WTC11 (cell line): ENCODE measurements at regions not wholly inside any gene's neighbourhood (a gene's known extent, or its start where the extent isn't known, plus 50 kb on each side); places are given as distances from the start of the nearest gene placed in this dataset.

Source experiments
- ATAC-seq: fragments of 200-7000 bp; cut with Tn5 transposase; 2 replicates; pipeline ENCODE4 v1.10.0; 2021; ENCODE audit warnings: mild to moderate bottlenecking, moderate library complexity
- CTCF ChIA-PET: fragments of 300-600 bp; sonication (Branson Sonifier 250); formaldehyde crosslinking; loops from one replicate; lab custom pipeline; 2021; ENCODE audit warnings: antibody characterized with exemption; lab: Charles Lee
- POLR2A ChIA-PET: fragments of 350-600 bp; sonication (Branson Sonifier 250); formaldehyde crosslinking; loops from one replicate; lab custom pipeline; 2021; ENCODE audit warnings: antibody characterized with exemption; lab: Charles Lee
- DNase-seq: peaks from one replicate; pipeline ENCODE4 v3.0.0; 2021; ENCODE audit warnings: low spot score
- H3K27ac Mint-ChIP-seq: 2 replicates; pipeline ENCODE4 v1.8.0; 2021; ENCODE audit warnings: mixed read lengths
- H3K27me3 Mint-ChIP-seq: 2 replicates; pipeline ENCODE4 v1.8.0; 2021; ENCODE audit warnings: low read depth, mild to moderate bottlenecking, moderate library complexity, mixed read lengths
- H3K36me3 Mint-ChIP-seq: 2 replicates; pipeline ENCODE4 v1.8.0; 2021; ENCODE audit warnings: mixed read lengths
- H3K4me1 Mint-ChIP-seq: 2 replicates; pipeline ENCODE4 v1.8.0; 2022; ENCODE audit warnings: mixed read lengths
- H3K4me3 Mint-ChIP-seq: 2 replicates; pipeline ENCODE4 v1.8.0; 2021; ENCODE audit warnings: mild to moderate bottlenecking, moderate library complexity, mixed read lengths
- H3K9me3 Mint-ChIP-seq: 2 replicates; pipeline ENCODE4 v1.8.0; 2021; ENCODE audit warnings: mixed read lengths
- ATF2 ChIP-seq: sonication (generic); formaldehyde crosslinking; IDR thresholded peaks from 2 replicates; pipeline ENCODE4 v1.8.1; 2022; ENCODE audit warnings: low read depth, missing genetic modification reagents, borderline replicate concordance
- CREM ChIP-seq: sonication (generic); formaldehyde crosslinking; IDR thresholded peaks from 2 replicates; pipeline ENCODE4 v1.8.1; 2022; ENCODE audit warnings: mild to moderate bottlenecking, missing genetic modification reagents, moderate library complexity
- E2F5 ChIP-seq: sonication (generic); formaldehyde crosslinking; IDR thresholded peaks from 2 replicates; pipeline ENCODE4 v1.8.1; 2022; ENCODE audit warnings: mild to moderate bottlenecking, moderate library complexity, missing genetic modification reagents
- EMX1 ChIP-seq: fragments of 250-450 bp; sonication (Bioruptor Pico); IDR thresholded peaks from 2 replicates; pipeline ENCODE4 v1.8.0; 2021; ENCODE audit warnings: mild to moderate bottlenecking
- GABPB1 ChIP-seq: sonication (generic); formaldehyde crosslinking; IDR thresholded peaks from 2 replicates; pipeline ENCODE4 v1.8.1; 2023; ENCODE audit warnings: mild to moderate bottlenecking, missing genetic modification reagents
- JUN ChIP-seq: sonication (generic); formaldehyde crosslinking; IDR thresholded peaks from 2 replicates; pipeline ENCODE4 v1.8.0; 2023; ENCODE audit warnings: mild to moderate bottlenecking, missing genetic modification reagents
- KAT7 ChIP-seq: sonication (generic); formaldehyde crosslinking; IDR thresholded peaks from 2 replicates; pipeline ENCODE4 v1.8.1; 2023; ENCODE audit warnings: missing genetic modification reagents, mild to moderate bottlenecking, borderline replicate concordance
- NFATC4 ChIP-seq: fragments of 250-450 bp; sonication (Bioruptor Pico); IDR thresholded peaks from 2 replicates; pipeline ENCODE4 v1.9.0; 2021; ENCODE audit warnings: mild to moderate bottlenecking
- OVOL2 ChIP-seq: fragments of 250-450 bp; sonication (Bioruptor Pico); IDR thresholded peaks from 2 replicates; pipeline ENCODE4 v1.9.0; 2021; ENCODE audit warnings: mild to moderate bottlenecking, borderline replicate concordance
- RORB ChIP-seq: fragments of 250-450 bp; sonication (Bioruptor Pico); IDR thresholded peaks from 2 replicates; pipeline ENCODE4 v1.9.0; 2021; ENCODE audit warnings: mild to moderate bottlenecking
- TCF7 ChIP-seq: sonication (generic); formaldehyde crosslinking; IDR thresholded peaks from 2 replicates; pipeline ENCODE4 v1.8.0; 2022; ENCODE audit warnings: mild to moderate bottlenecking, low read depth, missing genetic modification reagents, moderate library complexity
- TEAD1 ChIP-seq: sonication (generic); formaldehyde crosslinking; IDR thresholded peaks from 2 replicates; pipeline ENCODE4 v1.8.0; 2022; ENCODE audit warnings: mild to moderate bottlenecking, missing genetic modification reagents
- ZMAT4 ChIP-seq: fragments of 250-450 bp; sonication (Bioruptor Pico); IDR thresholded peaks from 2 replicates; pipeline ENCODE4 v1.9.0; 2021; ENCODE audit warnings: mild to moderate bottlenecking
- ZNF416 ChIP-seq: fragments of 250-450 bp; sonication (Bioruptor Pico); IDR thresholded peaks from 2 replicates; pipeline ENCODE4 v1.9.0; 2021; ENCODE audit warnings: mild to moderate bottlenecking, inconsistent platforms
- ZNF425 ChIP-seq: fragments of 250-450 bp; sonication (Bioruptor Pico); conservative IDR thresholded peaks from 2 replicates; pipeline ENCODE4 v1.9.0; 2021; ENCODE audit warnings: mild to moderate bottlenecking
- ZNF671 ChIP-seq: fragments of 250-450 bp; sonication (Bioruptor Pico); IDR thresholded peaks from 2 replicates; pipeline ENCODE4 v1.8.0; 2021; ENCODE audit warnings: mild to moderate bottlenecking
- TF ChIP-seq, protein P1 (sequence below): sonication (generic); formaldehyde crosslinking; IDR thresholded peaks from 2 replicates; pipeline ENCODE4 v1.8.1; 2022; ENCODE audit warnings: mild to moderate bottlenecking, missing genetic modification reagents, moderate library complexity, borderline replicate concordance
- TF ChIP-seq, protein P2 (sequence below): sonication (generic); formaldehyde crosslinking; IDR thresholded peaks from 2 replicates; pipeline ENCODE4 v1.8.1; 2023; ENCODE audit warnings: mild to moderate bottlenecking, missing genetic modification reagents, moderate library complexity
- TF ChIP-seq, protein P3 (sequence below): sonication (generic); formaldehyde crosslinking; IDR thresholded peaks from 2 replicates; pipeline ENCODE4 v1.8.0; 2023; ENCODE audit warnings: missing genetic modification reagents, mild to moderate bottlenecking, borderline replicate concordance
- TF ChIP-seq, protein P4 (sequence below): sonication (generic); formaldehyde crosslinking; IDR thresholded peaks from 2 replicates; pipeline ENCODE4 v1.8.0; 2022; ENCODE audit warnings: mild to moderate bottlenecking, missing genetic modification reagents

DNA sequence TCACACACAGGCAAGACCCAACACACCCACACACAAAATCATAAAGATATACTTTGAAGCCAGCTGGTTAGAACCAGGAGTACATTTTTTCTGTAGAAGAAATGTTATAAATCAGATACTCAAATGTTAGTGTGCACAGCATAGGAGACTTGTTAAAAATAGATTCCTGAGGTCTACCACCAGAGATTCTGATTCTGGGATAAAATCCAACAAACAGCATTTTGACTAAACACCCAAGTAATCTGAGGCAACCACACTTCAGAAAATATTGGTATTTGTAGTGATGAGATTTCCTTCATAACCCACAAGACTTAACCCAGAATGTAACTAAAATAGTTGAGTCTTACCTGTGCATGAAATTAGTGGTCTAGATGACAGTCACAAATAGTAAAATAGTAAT lies 301.8 kb downstream of the HNRNPD start:
- no peaks in the 10 kb centered on the region; the same call in 1 of the 2 replicates for H3K36me3 Mint-ChIP-seq
- H3K4me3 Mint-ChIP-seq: no peak overlapping the region
- peaks cover 6% of the 10 kb centered on the region; the same call in 1 of the 2 replicates for H3K9me3 Mint-ChIP-seq
- POLR2A ChIA-PET: no interaction called here
- DNase-seq (no peak), ATAC-seq (no peak)
- H3K4me1 Mint-ChIP-seq: peaks cover 28% of the 10 kb centered on the region
- H3K27ac Mint-ChIP-seq: no peak overlapping the region
- no peaks in the 10 kb centered on the region for H3K27me3 Mint-ChIP-seq
- no peak for TF ChIP-seq OVOL2 (CRISPR knock-in tag)
- no peak for TF ChIP-seq RORB (CRISPR knock-in tag)
- TF ChIP-seq NFATC4: no peak
- TF ChIP-seq ATF2 (CRISPR knock-in tag): no peak
- no peak for TF ChIP-seq ZMAT4 (CRISPR knock-in tag)
- no peak for TF ChIP-seq EMX1 (CRISPR knock-in tag)
- TF ChIP-seq E2F5 (CRISPR knock-in tag): no peak
- TF ChIP-seq ZNF416: no peak
- no peak for TF ChIP-seq TEAD1
- TF ChIP-seq, protein P1, sequence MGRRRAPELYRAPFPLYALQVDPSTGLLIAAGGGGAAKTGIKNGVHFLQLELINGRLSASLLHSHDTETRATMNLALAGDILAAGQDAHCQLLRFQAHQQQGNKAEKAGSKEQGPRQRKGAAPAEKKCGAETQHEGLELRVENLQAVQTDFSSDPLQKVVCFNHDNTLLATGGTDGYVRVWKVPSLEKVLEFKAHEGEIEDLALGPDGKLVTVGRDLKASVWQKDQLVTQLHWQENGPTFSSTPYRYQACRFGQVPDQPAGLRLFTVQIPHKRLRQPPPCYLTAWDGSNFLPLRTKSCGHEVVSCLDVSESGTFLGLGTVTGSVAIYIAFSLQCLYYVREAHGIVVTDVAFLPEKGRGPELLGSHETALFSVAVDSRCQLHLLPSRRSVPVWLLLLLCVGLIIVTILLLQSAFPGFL (CRISPR knock-in tag): no peak
- TF ChIP-seq, protein P2, sequence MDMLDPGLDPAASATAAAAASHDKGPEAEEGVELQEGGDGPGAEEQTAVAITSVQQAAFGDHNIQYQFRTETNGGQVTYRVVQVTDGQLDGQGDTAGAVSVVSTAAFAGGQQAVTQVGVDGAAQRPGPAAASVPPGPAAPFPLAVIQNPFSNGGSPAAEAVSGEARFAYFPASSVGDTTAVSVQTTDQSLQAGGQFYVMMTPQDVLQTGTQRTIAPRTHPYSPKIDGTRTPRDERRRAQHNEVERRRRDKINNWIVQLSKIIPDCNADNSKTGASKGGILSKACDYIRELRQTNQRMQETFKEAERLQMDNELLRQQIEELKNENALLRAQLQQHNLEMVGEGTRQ (CRISPR knock-in tag): no peak
- no peak for TF ChIP-seq TCF7 (CRISPR knock-in tag)
- TF ChIP-seq, protein P3, sequence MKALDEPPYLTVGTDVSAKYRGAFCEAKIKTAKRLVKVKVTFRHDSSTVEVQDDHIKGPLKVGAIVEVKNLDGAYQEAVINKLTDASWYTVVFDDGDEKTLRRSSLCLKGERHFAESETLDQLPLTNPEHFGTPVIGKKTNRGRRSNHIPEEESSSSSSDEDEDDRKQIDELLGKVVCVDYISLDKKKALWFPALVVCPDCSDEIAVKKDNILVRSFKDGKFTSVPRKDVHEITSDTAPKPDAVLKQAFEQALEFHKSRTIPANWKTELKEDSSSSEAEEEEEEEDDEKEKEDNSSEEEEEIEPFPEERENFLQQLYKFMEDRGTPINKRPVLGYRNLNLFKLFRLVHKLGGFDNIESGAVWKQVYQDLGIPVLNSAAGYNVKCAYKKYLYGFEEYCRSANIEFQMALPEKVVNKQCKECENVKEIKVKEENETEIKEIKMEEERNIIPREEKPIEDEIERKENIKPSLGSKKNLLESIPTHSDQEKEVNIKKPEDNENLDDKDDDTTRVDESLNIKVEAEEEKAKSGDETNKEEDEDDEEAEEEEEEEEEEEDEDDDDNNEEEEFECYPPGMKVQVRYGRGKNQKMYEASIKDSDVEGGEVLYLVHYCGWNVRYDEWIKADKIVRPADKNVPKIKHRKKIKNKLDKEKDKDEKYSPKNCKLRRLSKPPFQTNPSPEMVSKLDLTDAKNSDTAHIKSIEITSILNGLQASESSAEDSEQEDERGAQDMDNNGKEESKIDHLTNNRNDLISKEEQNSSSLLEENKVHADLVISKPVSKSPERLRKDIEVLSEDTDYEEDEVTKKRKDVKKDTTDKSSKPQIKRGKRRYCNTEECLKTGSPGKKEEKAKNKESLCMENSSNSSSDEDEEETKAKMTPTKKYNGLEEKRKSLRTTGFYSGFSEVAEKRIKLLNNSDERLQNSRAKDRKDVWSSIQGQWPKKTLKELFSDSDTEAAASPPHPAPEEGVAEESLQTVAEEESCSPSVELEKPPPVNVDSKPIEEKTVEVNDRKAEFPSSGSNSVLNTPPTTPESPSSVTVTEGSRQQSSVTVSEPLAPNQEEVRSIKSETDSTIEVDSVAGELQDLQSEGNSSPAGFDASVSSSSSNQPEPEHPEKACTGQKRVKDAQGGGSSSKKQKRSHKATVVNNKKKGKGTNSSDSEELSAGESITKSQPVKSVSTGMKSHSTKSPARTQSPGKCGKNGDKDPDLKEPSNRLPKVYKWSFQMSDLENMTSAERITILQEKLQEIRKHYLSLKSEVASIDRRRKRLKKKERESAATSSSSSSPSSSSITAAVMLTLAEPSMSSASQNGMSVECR (CRISPR knock-in tag): no peak
- TF ChIP-seq KAT7 (CRISPR knock-in tag): no peak
- no peak for TF ChIP-seq GABPB1
- no peak for TF ChIP-seq ZNF425 (CRISPR knock-in tag)
- no peak for TF ChIP-seq CREM (CRISPR knock-in tag)
- TF ChIP-seq, protein P4, sequence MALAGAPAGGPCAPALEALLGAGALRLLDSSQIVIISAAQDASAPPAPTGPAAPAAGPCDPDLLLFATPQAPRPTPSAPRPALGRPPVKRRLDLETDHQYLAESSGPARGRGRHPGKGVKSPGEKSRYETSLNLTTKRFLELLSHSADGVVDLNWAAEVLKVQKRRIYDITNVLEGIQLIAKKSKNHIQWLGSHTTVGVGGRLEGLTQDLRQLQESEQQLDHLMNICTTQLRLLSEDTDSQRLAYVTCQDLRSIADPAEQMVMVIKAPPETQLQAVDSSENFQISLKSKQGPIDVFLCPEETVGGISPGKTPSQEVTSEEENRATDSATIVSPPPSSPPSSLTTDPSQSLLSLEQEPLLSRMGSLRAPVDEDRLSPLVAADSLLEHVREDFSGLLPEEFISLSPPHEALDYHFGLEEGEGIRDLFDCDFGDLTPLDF (CRISPR knock-in tag): no peak
- TF ChIP-seq ZNF671 (CRISPR knock-in tag): no peak
- TF ChIP-seq JUN (CRISPR knock-in tag): no peak
- CTCF ChIA-PET: no interaction called here
